Thyroid gland (tissue), 4 donors: ENCODE measurements at regions not wholly inside any gene's neighbourhood (a gene's known extent, or its start where the extent isn't known, plus 50 kb on each side); places are given as distances from the start of the nearest gene placed in this dataset.

ENCODE experiments used
- DNase-seq, 2 donors: peaks; one replicate each; pipeline ENCODE4 v3.0.0-alpha.2; 2019
- H3K27ac ChIP-seq, 3 donors: fragments of 200-600 bp; sonication (generic); 1 replicate in 2 of 3; 2 replicates in 1 of 3; pipeline ENCODE4 v1.5.1; 2016 to 2019; ENCODE audit warnings: mild to moderate bottlenecking in 1 of 3, moderate library complexity in 1 of 3
- H3K27me3 ChIP-seq: fragments of 200-600 bp; sonication (generic); one replicate; pipeline ENCODE4 v1.5.1; 2019
- H3K36me3 ChIP-seq, 2 donors: fragments of 200-600 bp; sonication (generic); one replicate each; pipeline ENCODE4 v1.5.1; 2016 to 2019
- H3K4me1 ChIP-seq, 2 donors: fragments of 200-600 bp; sonication (generic); one replicate each; pipeline ENCODE4 v1.5.1; 2017 to 2019
- H3K4me3 ChIP-seq, 3 donors: fragments of 200-600 bp; sonication (generic); replicated peaks in 1 of 3; 1 replicate in 2 of 3; 2 replicates in 1 of 3; pipeline ENCODE4 v1.5.1; 2016; ENCODE audit warnings: mild to moderate bottlenecking in 1 of 3
- H3K9me3 ChIP-seq: fragments of 200-600 bp; sonication (generic); one replicate; pipeline ENCODE4 v1.5.1; 2017
- POLR2A ChIP-seq, 2 donors: fragments of 450-650 bp; IDR thresholded peaks; one replicate each; pipeline ENCODE4 v1.6.1; 2017; ENCODE audit warnings: antibody characterized with exemption in 2 of 2, mild to moderate bottlenecking in 2 of 2, moderate library complexity in 1 of 2
- WGBS, 2 donors: methylation state at CpG; one replicate each; pipeline ENCODE4 v1.1.5; 2017; 5-methylcytosine and 5-hydroxymethylcytosine counted together
- intact Hi-C: fragments of 100-400 bp; cut with DNase I; formaldehyde crosslinking; loops from one replicate; pipeline ENCODE4 v1.15.1; 2023
- TF ChIP-seq, protein P1 (sequence below), 6 experiments: fragments of 200-600 bp in 3 of 6; fragments of 450-650 bp in 3 of 6; sonication (generic) in 3 of 6; IDR thresholded peaks; one replicate each; pipeline ENCODE4 v1.5.1; 2016 to 2019; ENCODE audit warnings: antibody characterized with exemption in 6 of 6, mild to moderate bottlenecking in 2 of 6, inconsistent platforms in 1 of 6, moderate library complexity in 1 of 6

- no peaks in the 10 kb centered on the region for H3K9me3 ChIP-seq
- 35 to 41% methylated on average over 4 of the region's 4 CpGs for WGBS, 2 donors
- peak in 1 of 2 donors; percentile 4 for DNase-seq
- H3K36me3 ChIP-seq = no peaks in the 10 kb centered on the region
- no peak overlapping the region for H3K27ac ChIP-seq
- H3K27me3 ChIP-seq = no peaks in the 10 kb centered on the region
- TF ChIP-seq POLR2A (IDR thresholded peaks at IDR 0.05) = no peak
- TF ChIP-seq, protein P1, sequence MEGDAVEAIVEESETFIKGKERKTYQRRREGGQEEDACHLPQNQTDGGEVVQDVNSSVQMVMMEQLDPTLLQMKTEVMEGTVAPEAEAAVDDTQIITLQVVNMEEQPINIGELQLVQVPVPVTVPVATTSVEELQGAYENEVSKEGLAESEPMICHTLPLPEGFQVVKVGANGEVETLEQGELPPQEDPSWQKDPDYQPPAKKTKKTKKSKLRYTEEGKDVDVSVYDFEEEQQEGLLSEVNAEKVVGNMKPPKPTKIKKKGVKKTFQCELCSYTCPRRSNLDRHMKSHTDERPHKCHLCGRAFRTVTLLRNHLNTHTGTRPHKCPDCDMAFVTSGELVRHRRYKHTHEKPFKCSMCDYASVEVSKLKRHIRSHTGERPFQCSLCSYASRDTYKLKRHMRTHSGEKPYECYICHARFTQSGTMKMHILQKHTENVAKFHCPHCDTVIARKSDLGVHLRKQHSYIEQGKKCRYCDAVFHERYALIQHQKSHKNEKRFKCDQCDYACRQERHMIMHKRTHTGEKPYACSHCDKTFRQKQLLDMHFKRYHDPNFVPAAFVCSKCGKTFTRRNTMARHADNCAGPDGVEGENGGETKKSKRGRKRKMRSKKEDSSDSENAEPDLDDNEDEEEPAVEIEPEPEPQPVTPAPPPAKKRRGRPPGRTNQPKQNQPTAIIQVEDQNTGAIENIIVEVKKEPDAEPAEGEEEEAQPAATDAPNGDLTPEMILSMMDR (IDR thresholded peaks at IDR 0.05) = no peak
- intact Hi-C loops = no loop called here
- H3K4me1 ChIP-seq = no peaks in the 10 kb centered on the region
- H3K4me3 ChIP-seq = no peak overlapping the region
Measured at GRCh38 chr5:87649455-87649854, 236.7 kb upstream of the CCNH start.

- H3K4me3 ChIP-seq = no peak overlapping the region
- H3K36me3 ChIP-seq = no peaks in the 10 kb centered on the region
- H3K9me3 ChIP-seq = no peaks in the 10 kb centered on the region
- no peak overlapping the region for H3K27ac ChIP-seq
- no peak for TF ChIP-seq POLR2A (IDR thresholded peaks at IDR 0.05)
- TF ChIP-seq, protein P1 (IDR thresholded peaks at IDR 0.05) = no peak
- no peaks in the 10 kb centered on the region for H3K27me3 ChIP-seq
- intact Hi-C loops = no loop called here
- no peak for DNase-seq
- no peaks in the 10 kb centered on the region for H3K4me1 ChIP-seq
- 61 to 68% methylated on average over 3 of the region's 3 CpGs for WGBS, 2 donors
Measured at GRCh38 chr5:87645224-87645623, 232.5 kb upstream of the CCNH start.

DNA sequence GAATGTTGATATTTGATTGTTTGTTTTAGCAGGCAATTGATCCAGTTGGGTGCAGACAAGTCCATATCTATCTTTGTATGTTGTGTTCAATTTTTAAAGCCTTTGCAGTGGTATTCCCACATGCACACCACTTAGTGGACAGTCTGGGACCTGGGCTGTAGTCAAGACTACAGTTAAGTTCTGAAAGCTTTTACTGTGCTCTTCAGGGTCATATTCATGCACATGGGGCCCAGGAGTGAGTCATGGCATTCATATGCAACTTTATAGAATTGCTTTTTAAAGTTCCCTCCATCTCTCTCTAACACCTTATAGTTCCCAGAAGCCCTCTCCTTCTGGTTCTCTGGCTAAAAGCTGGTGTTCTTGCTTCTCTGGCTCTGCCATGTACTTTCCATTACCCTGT lies 228.2 kb upstream of the CCNH start:
- H3K4me3 ChIP-seq = no peak overlapping the region
- no peak for DNase-seq
- H3K36me3 ChIP-seq = no peaks in the 10 kb centered on the region
- intact Hi-C loops = no loop called here
- H3K4me1 ChIP-seq = no peaks in the 10 kb centered on the region
- H3K27me3 ChIP-seq = no peaks in the 10 kb centered on the region
- TF ChIP-seq, protein P1 (IDR thresholded peaks at IDR 0.05) = no peak
- TF ChIP-seq POLR2A (IDR thresholded peaks at IDR 0.05) = no peak
- H3K9me3 ChIP-seq = no peaks in the 10 kb centered on the region
- no peak overlapping the region for H3K27ac ChIP-seq

GRCh38 chr5:87627363-87627762 lies 214.6 kb upstream of the CCNH start:
- no peak overlapping the region for H3K4me3 ChIP-seq
- H3K27ac ChIP-seq = no peak overlapping the region
- intact Hi-C loops = no loop called here
- TF ChIP-seq, protein P1 (IDR thresholded peaks at IDR 0.05) = no peak
- TF ChIP-seq POLR2A (IDR thresholded peaks at IDR 0.05) = no peak
- H3K4me1 ChIP-seq = no peaks in the 10 kb centered on the region
- no peaks in the 10 kb centered on the region for H3K9me3 ChIP-seq
- no peaks in the 10 kb centered on the region for H3K27me3 ChIP-seq
- H3K36me3 ChIP-seq = no peaks in the 10 kb centered on the region
- DNase-seq = no peak
- WGBS, 2 donors = 63 to 84% methylated on average over 1 of the region's 1 CpG

- 16 to 19% methylated on average over 1 of the region's 1 CpG for WGBS, 2 donors
- no peak for DNase-seq
- Histone ChIP-seq H3K4me3 (no peak overlapping the region), H3K9me3 (no peaks in the 10 kb centered on the region), H3K36me3 (no peaks in the 10 kb centered on the region), H3K4me1 (no peaks in the 10 kb centered on the region), H3K27me3 (no peaks in the 10 kb centered on the region), H3K27ac (no peak overlapping the region)
- TF ChIP-seq, protein P1 (IDR thresholded peaks at IDR 0.05) = no peak
- no peak for TF ChIP-seq POLR2A (IDR thresholded peaks at IDR 0.05)
- intact Hi-C loops = no loop called here
Measured at GRCh38 chr5:87608385-87608784, 195.7 kb upstream of the CCNH start.
